Muscle of back (tissue), 3 donors: ENCODE measurements at regions not wholly inside any gene's neighbourhood (a gene's known extent, or its start where the extent isn't known, plus 50 kb on each side); places are given as distances from the start of the nearest gene placed in this dataset.

ENCODE experiments used
- DNase-seq, 3 donors: peaks; one replicate each; pipeline versions ENCODE4 v3.0.0 to v3.0.0-alpha.2; 2013

DNA sequence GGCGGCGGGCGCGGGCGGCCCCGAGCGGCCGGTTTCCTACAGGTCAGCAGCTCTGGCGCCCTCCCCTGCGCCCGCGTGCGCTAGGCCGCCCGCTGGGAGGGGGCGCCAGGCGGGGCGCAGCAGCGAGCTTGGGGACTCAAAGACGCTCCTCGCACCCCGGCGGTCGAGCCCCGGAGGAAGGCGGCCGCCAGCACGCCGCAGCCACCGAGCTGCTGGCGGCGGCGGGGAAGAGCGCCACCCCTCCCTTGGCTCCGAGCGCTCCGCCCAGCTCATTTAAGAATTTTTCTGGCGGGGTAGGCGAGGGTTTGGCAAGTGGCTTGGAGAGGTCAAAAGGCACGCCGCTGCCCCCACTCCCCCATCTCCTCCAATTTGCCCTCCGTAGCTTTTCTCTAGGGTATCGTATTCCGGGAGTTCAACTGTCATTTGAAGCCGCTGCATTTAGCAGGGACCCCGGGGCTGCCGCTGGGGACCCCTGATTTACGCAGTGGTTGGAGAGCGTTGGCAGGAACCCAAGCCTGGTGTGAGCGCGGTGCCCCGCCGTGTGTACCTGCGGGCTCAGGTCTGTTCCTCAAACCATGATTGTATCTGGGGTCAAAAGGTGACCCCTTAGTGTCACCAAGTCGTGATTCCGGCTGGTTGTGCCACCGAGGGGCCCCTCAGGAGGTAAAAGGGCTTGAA lies 59.5 kb upstream of the GSE1 start:
- DNase-seq, result peak in 2 of 3 donors; percentile 54 to 80

DNA sequence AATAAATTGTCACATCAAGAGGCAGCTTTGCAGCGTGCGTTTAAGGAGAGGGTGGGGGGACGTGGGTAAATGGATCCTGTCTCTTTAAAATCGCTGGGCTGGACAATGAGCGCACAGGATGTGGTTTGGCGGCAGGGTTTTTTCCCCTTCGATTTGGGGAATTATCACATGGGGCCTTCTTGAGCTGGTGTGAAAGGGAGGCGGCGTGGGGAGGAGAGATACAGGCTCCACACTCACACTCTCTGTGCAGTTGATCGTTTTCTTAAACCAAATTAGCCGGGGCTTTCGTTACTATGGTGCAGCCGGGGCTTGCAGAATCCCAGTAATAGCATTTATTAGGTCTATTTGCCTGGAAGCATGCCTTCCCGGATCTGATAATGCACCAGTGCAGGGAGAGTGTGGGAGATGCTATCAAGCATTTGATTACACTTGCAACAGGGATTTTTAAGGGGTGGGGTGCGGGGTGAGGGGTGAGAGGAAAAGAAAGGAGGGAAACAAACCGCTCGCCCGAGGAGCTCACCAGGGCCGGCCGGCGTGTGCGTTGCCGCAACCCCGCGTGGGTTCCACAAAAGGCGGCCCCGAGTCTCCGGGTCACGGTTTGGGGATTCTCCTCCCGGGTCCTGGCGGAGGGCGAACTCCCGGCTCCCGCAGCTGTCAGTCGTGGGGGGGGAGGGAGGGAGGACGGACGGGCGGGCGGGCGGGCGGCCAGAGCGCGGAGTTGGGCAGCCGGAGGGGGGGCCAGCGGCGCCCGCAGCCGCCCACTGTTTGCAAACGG lies 58.8 kb upstream of the GSE1 start:
- DNase-seq, result peak; percentile 78 to 89 (median 80)

DNA sequence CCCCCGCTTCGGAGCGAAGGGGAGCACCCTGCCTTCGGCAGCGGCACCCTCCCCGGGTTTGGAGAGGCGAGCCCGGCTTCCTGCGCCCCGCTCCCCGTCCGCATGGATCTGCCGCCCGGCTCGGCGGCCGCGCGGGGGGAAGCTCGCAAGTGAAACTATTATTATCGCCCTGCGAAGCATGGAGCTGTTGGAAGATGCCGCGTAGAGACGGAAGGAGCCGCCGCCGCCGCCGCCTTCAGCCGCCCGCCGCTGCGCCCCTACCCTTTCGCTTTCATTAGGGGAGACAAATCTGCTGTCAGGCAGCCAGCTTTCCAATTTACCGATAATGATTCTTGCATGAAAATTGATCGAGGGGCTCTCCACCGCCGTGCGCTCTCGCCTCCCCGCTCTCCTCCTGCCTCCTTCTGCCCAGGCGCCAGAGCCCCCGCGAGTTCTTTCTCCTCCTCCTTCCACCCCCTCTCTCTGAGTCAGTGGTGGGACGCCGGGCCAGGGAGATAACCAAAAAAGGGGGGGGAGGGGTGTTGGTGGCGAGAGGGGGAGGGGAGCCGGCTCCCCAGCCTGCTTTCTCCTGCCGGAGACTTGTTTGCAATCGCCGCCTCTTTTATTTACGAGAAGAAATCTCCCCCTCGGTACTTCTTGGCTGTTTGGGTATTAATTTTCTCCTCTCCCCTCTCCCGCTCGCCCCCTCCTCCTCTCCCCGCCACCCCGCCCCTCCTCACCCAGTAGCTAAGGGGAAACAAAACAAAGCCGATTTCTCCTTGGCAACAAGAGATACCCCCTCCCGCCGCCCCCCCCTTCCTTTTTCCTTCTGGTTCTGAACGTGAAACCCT lies 58.0 kb upstream of the GSE1 start:
- DNase-seq, result peak; percentile 63 to 89 (median 72)

DNA sequence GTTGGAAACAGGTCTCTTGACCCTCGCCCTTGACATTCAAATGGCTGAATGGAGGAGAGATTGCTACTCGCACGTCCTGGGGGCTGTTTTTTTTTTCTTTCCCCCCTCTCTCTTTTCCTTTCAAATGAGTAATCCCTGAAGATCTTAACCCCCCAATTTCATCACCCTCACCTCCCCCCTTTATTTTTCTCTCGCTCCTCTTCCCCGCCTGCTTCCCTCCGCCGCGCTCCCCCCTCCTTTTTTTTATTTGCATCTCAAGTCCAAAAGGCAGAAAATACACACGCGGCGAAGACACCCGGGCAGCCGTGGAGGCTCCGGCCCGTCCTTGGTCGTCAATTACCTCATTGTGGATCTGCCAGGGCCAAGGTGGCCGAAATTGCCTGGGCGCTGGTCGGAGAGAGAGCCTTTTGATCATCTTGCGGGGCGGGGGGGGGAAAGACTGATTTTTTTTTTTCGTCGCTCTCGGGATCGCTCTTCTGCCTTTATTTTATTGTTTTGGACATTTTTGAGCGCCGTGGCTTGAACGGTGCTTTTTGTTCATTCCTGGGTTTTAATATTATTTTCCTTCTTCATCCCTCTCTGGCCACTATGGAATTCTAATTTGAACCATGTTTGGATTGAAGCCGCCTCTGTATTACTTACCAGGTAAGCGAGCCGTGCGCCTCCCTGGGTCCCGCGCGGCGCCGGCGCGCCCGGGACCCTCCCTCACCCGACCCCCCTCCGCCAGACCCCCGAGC lies 57.2 kb upstream of the GSE1 start:
- peak in 1 of 3 donors; percentile 60 for DNase-seq

DNA sequence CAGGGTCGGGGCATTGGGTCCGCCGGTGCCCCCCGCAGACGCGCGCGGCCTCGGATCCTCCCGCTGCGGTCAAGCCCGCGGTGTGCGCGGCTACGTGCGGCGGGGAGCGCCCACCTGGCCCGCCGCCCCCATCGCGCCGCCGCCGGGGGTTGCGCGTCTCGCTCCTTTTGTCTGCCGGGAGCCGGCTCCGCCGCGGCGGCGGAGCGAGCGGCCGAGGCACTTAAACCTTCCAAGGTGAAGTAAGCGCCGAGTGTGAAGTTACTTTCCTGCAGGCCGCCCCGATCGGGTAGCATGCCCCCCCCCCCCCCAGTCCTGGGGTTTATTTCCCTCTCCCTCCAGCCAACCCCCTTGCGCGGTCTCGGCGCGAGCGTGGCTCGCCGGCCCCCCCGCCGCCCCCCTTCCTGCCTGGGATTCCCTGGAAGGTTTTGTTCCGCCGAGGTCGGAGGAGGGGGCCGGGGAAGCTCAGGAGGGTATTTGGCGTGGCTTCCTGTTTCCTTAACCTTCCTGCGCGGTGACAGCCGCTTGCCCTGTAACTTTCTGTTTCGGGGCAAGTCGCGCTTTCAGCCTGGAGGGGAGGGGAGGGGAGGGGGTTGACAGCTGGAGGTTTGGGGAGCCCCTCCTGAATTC lies 56.6 kb upstream of the GSE1 start:
- peak in 1 of 3 donors; percentile 67 for DNase-seq

DNA sequence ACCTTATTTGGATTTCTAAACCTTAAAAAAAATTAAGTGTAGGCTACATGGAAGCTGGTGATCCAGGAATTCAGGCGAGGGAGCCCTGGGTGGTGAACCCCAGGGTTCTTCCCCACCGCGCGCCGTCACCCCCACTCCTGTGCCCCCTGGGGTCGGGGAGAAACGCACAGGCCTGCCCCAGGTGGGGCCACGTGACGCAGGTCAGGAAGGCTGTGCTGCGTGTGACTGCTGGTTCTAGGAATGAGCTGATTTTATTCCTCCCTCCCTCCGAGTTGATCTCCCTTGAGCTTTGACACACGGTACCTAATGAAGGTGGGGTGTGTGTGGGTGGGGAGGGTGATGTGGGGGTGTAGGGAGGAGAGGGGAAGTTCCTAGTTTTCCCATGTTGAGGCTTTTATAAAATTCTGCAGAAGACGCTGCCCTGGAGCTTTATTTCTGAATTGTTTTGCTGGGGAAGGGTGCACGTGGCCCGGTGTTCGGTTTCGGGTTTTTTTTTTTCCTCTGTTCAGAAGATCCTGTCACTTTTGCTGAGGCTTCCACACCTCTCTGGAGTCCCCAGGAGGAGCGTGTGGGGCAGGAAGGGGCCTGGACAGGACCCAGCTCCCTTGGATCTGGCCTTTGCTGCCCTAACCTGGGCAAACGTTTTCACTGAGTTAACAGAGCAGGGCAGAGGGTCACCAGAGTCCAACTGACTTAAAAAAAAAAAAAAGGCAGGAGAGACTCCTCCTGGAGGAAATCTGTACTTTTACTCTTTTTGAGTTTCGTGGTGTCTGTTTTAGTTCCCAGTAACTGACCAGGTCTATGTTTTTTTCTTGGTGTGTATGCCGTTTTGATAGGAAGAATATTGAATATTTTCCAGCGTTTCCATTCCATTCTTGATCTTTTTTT lies 55.8 kb upstream of the GSE1 start:
- peak in 1 of 3 donors; percentile 75 for DNase-seq

DNA sequence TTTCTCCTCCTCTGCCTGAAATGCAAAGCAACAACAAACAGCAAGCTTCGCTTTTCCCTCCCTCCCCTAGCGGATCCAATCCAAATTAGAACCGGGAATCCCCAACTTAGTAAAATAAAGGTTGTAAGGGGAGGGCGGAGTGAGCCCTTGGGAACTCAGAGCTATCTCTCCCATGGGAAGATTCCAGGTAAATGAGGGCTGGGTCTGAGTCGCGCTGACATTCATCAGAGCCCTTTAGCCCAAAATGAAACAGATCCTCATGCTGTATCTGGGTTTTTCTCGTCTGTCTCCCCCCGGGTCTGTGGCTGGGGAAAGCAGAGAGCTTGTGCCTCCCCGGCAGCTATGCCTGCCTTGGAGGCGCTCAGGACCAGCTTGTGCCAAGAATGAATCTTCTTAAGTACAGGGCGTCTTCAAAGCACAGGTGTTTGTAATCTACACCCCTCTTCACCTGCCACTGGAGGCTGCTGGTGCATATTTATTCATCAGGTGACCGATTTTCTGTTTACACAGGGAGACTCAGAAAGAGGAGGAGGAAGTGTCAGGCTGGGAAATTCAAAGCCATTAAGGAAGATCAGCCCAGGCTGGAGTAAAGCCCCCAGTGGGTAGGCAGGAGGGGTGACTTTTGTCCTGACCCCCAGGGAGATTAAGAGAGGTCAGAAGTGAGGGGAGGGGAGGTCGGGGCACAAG lies 55.0 kb upstream of the GSE1 start:
- no peak for DNase-seq

DNA sequence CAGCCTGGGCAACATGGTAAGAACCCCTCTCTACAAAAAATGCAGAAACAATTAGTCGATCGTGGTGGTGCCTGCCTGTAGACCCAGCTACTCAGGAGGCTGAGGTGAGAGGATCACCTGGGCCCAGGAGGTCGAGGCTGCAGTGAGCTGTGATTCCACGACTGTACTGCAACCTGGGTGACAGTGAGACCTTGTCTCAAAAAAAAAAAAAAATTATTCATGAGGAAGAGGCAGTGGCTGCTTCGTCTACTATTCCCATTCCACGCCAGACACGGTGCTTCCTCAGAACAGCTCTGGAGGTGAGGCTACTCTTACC lies 52.2 kb upstream of the GSE1 start:
- no peak for DNase-seq

DNA sequence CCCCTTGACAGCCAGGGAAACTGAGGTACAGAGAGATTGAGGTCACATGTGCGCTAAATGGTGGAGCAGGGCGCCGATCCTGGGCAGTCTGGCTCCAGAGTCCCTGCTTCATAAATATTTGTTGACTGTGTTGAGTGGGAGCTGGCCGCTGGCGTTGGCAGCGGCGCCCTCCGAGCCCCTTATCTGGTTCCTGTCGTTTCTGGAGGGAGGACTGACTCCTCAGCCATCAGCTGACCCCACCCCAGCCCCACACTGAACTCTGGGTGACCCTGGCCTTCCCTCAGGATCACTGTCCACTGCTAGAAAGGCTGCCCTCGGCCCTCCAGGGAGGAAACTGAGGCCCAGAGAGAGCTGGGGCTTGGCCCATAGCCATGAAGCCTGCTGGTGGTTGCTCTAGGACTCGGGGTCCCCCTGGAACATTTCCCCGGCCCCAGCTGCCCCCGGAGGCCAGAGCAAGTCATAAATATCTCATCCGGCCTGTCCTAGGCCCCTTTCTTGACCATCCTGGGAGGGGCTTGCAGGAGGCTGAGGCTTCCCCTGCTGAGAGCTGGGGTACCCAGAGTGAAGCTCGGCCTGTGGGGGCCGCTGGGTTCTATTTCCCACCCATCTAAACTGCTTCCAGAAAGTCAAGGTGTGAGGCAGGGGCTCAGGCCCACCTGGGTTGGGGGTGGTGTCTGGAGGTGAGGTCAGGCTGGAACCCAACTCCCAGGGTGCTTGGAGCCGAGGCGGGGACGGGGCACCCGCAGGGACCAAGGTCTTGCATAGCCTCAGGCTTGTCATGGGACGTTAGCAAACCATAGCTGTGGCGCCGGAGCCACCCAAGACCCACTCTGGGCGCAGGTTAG lies 51.7 kb upstream of the GSE1 start:
- no peak for DNase-seq

DNA sequence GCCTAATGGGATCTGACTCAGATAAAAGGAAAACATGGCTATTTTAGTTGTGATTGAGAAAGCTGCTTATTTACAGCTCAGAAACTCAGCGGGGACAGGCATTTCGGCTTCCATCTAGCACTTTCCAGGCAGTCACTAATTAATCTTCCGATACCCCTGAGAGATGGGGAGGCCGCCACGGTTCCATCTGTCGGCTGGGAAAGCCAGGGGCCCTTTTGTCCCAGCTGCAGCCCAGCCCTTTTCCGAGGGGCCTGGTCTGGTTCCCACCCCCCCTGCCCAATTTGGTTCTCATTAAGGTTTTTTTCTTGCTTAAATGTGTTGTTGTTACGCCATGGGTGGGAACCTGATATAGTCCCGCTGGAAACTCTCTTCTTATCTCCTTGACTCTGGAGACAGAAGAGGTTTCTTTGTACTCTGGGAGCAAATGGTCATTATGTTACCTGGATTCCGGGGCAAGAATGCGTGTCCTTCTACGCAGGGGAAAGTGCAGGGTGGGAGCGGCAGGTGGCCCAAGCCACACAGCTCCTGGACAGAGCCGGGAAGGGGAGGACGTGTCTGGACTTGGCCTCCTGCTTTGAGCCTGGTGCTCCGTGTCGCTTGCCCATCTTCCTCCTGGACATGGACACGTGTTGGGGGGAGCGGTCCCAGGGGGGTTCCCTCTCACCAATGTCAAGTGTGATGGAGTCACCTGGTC lies 50.9 kb upstream of the GSE1 start:
- DNase-seq, result no peak

DNA sequence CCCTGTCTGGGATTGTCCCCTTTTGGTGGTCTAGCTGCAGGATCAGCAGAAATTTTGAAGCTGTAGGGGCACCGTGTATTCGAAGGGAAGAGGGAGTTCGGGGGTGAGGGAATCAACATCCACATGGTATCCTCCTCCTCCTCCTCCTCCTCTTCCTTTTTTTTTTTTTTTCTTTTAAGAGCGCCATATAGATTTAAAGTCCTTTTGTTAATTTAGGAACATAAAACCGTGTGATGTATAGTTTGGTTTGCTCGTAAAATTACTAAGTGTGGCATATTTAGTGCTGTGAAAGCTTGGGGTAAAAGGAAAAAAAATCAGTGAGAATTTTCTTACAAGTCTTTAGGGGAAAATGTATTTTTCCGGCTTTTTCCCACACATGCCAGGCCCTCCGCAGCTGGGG lies 50.1 kb upstream of the GSE1 start:
- DNase-seq, result no peak
